GM21515 (cell line): ENCODE measurements at regions not wholly inside any gene's neighbourhood (a gene's known extent, or its start where the extent isn't known, plus 50 kb on each side); places are given as distances from the start of the nearest gene placed in this dataset.
A peak's percentile ranks its signal among the peaks of the same experiment; 100 is the strongest.
"Not testable (repeated sequence)": the region's sequence is repeated elsewhere in the genome, so short reads cannot be mapped to it uniquely, and the experiment has no call there.

ENCODE experiments used
- ATAC-seq: cut with Tn5 transposase; IDR thresholded peaks from one replicate; pipeline ENCODE4 v1.9.1; 2021; ENCODE audit not compliant: unreplicated experiment

GRCh38 chr12:125303337-125303736 lies 238.1 kb downstream of the AACS start:
- ATAC-seq, result no peak

DNA sequence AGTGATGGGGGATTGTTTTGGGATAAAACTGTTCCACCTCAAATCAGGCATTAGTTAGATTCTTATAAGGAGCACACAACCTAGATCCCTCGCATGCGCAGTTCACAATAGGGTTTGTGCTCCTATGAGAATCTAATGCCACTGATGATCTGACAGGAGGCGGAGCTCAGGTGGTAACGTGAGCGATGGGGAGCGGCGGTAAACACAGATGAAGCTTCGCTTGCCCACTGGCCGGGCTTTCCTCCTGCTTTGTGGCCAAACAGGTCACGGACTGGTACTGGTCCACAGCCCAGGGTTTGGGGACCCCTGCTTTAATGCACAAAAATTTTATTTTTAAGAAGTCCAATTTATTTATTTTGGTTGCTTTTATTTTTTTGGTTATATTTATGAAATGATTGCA lies 238.8 kb downstream of the AACS start:
- no peak for ATAC-seq

- ATAC-seq, result no peak
Observed at GRCh38 chr12:125305231-125305630, 240.0 kb downstream of the AACS start.

- no peak for ATAC-seq
Observed at GRCh38 chr12:125310461-125310860, 245.2 kb downstream of the AACS start.

DNA sequence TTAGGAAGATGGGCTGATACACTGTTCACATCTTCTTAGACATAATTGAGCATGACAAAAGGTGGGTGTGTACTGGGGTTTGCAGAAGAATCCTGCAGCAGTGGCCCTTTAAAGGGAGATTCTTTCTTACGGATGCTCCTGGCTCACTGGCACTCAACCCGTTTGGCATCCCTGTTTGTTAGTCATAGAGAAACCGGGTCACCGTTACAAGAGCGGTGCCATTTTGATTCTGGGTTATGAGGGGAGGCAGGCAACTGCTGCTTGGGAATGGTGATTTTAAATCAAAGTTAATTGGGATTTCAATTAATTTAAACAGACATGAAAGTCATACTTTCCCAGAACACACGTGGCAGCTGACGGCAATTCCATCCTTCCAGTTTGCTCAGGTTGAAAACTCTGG lies 245.8 kb downstream of the AACS start:
- no peak for ATAC-seq

DNA sequence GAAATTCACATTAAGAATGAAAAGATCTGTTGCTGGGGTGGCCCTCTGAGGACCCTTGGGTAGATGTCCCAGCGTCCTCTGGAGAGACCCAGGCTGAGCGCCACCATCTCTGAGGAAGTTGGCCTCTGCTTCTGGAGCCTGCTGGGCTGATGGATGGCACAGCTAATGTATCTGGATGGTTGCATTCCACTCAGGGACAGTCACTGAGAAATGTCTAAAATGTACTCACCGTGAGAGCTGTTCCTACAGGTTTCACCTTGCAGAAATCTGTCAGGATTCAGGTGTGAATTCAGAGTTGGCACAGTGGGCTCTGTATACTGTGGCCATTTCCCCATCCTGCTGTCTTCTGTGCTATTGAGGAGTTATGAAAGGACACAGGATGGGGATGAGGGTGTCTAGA lies 247.2 kb downstream of the AACS start:
- ATAC-seq, result no peak

GRCh38 chr12:125314051-125314755 lies 249.0 kb downstream of the AACS start:
- no peak for ATAC-seq

DNA sequence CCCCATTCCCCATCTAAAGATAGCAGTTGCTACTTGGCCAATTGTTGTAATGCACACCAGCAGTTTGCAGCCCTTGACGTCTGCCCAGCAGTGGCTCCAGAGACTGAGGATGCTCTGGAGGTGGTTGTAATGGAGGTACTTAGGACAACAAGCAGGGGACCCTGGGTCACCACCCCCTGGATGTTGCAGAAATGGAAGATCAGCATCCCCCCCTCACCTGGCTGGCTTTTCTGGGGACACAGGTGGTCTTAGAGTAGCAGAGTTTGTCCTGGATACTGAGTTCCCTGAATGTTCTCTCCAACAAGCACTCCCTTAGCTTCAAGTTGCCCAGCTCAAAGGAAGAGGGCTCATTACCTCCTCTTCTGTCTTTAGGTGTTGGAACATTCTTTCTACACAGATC lies 250.5 kb downstream of the AACS start:
- no peak for ATAC-seq

GRCh38 chr12:125320177-125320576 lies 254.9 kb downstream of the AACS start:
- no peak for ATAC-seq

DNA sequence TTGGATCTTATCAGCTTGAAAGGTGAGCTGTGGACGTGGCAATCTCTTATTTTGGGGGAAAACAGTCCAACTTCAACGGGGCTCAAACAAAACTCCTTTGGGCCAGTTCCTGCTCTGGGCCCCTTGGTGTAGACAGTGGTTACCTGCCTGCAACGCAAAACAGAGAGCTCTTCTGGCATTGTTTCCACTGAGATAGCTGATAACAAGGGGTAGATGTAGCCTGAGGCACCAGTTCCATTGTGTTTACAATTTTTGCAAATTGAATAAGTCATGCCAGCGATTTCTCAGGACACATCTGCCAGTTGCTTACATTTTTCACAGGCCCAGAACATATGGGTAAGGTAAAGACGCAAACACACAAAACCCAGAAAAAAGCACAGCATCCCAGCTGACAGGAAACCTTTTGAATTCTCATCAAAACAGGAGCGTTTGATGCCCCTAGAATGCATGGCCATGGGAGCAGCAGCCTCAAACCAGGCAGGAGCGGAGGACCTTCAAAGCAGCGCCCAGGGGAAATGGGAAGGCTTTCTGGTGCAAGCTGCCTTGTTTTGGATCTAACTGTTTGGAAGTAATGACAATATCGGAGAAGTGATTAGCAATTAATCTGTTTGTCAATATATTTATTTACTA lies 259.7 kb downstream of the AACS start:
- no peak for ATAC-seq

GRCh38 chr12:125329239-125330102 lies 264.2 kb downstream of the AACS start:
- ATAC-seq, result no peak

- ATAC-seq, result peak; percentile 87
Observed at GRCh38 chr12:125330645-125331341, 265.6 kb downstream of the AACS start.

GRCh38 chr12:125331342-125332052 lies 266.3 kb downstream of the AACS start:
- ATAC-seq, result no peak

DNA sequence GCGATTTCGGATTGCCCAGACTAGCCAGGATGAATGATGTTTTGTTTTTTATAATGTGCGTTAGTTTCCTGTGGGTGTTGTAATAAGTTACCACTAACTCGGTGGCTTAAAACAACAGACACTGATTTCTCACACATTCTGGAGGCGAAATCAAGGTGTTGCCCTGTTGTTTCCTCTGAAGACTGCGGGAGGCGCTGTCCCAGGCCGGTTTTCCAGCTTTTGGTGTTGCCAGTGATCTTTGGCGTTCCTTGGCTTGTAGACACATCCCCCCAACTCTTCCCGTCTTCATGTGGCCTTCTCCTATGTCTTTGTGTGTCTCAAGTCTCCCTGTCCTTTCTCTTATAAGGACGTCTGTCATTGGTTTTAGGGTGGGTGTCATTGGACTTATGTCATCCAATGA lies 267.7 kb downstream of the AACS start:
- no peak for ATAC-seq

- ATAC-seq, result no peak
Observed at GRCh38 chr12:125336246-125336645, 271.0 kb downstream of the AACS start.

DNA sequence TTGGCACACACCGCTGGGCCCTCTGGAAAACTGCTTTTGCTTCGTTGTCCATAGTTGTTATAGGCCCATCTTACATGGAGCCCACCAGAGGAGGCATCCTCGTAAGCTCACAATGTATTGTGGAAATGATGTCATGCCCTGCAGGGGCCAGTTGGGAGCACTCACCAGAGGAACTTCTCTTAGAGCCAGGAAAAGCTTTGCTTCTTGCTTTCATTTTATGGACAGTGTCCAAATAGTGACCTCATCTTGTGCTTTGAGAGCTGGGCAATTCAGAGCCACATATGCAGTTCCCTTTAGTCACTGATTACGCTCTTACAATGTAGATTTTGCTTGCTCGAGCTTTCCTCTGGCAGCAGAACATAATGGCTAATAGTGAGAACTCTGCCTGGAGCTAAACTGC lies 275.6 kb downstream of the AACS start:
- no peak for ATAC-seq

DNA sequence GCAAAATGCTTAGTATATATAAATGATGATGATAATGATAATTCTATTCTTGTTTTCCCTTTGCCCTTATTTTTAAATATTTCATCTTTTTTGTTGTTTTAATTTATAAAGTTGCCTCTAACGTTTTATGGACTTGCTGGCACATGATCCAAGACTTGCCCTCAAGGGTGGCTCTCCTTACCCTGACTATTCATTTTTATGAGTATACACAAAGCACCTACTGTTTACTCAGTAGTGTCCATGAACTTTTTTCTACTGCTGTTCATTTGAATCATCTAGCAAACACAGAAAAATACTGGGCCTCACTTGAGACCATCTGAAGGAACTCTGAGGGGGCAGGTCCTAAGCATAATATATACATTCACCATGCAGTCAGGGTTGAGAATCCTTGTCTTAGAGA lies 276.2 kb downstream of the AACS start:
- no peak for ATAC-seq

DNA sequence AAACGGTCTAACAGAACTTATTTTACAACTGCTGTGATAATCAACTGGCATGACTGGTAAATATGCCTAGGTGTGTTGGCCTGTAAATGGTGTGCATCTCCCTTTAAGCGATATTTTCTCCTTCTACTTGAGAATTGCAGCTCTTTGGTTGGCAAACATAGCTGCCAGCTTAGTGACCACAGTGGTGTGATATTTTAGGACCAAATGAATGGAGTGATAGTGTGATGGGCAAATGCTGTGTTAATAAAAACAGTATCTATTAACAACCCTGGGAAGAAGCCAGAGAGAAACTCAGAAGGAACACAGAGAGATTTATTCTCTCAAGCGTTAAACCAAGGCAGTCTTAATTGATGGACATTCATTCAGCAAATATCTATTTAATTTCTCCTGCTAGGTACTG lies 278.4 kb downstream of the AACS start:
- no peak for ATAC-seq

GRCh38 chr12:125346362-125346761 lies 281.1 kb downstream of the AACS start:
- no peak for ATAC-seq

GRCh38 chr12:125351788-125352187 lies 286.6 kb downstream of the AACS start:
- ATAC-seq, result no peak

GRCh38 chr12:125353002-125353401 lies 287.8 kb downstream of the AACS start:
- not testable (repeated sequence) for ATAC-seq
